WTC11 (cell line): ENCODE measurements at regions not wholly inside any gene's neighbourhood (a gene's known extent, or its start where the extent isn't known, plus 50 kb on each side); places are given as distances from the start of the nearest gene placed in this dataset.

Source experiments
- ATAC-seq: fragments of 200-7000 bp; cut with Tn5 transposase; 2 replicates; pipeline ENCODE4 v1.10.0; 2021; ENCODE audit warnings: mild to moderate bottlenecking, moderate library complexity
- CTCF ChIA-PET: fragments of 300-600 bp; sonication (Branson Sonifier 250); formaldehyde crosslinking; loops from one replicate; lab custom pipeline; 2021; ENCODE audit warnings: antibody characterized with exemption; lab: Charles Lee
- POLR2A ChIA-PET: fragments of 350-600 bp; sonication (Branson Sonifier 250); formaldehyde crosslinking; loops from one replicate; lab custom pipeline; 2021; ENCODE audit warnings: antibody characterized with exemption; lab: Charles Lee
- DNase-seq: peaks from one replicate; pipeline ENCODE4 v3.0.0; 2021; ENCODE audit warnings: low spot score
- H3K27ac Mint-ChIP-seq: 2 replicates; pipeline ENCODE4 v1.8.0; 2021; ENCODE audit warnings: mixed read lengths
- H3K27me3 Mint-ChIP-seq: 2 replicates; pipeline ENCODE4 v1.8.0; 2021; ENCODE audit warnings: low read depth, mild to moderate bottlenecking, moderate library complexity, mixed read lengths
- H3K36me3 Mint-ChIP-seq: 2 replicates; pipeline ENCODE4 v1.8.0; 2021; ENCODE audit warnings: mixed read lengths
- H3K4me1 Mint-ChIP-seq: 2 replicates; pipeline ENCODE4 v1.8.0; 2022; ENCODE audit warnings: mixed read lengths
- H3K4me3 Mint-ChIP-seq: 2 replicates; pipeline ENCODE4 v1.8.0; 2021; ENCODE audit warnings: mild to moderate bottlenecking, moderate library complexity, mixed read lengths
- H3K9me3 Mint-ChIP-seq: 2 replicates; pipeline ENCODE4 v1.8.0; 2021; ENCODE audit warnings: mixed read lengths
- CREM ChIP-seq: sonication (generic); formaldehyde crosslinking; IDR thresholded peaks from 2 replicates; pipeline ENCODE4 v1.8.1; 2022; ENCODE audit warnings: mild to moderate bottlenecking, missing genetic modification reagents, moderate library complexity
- EMX1 ChIP-seq: fragments of 250-450 bp; sonication (Bioruptor Pico); IDR thresholded peaks from 2 replicates; pipeline ENCODE4 v1.8.0; 2021; ENCODE audit warnings: mild to moderate bottlenecking
- ERG ChIP-seq: fragments of 250-450 bp; sonication (Bioruptor Pico); IDR thresholded peaks from 2 replicates; pipeline ENCODE4 v1.8.0; 2021; ENCODE audit warnings: mild to moderate bottlenecking
- FOXJ3 ChIP-seq: sonication (generic); formaldehyde crosslinking; IDR thresholded peaks from 2 replicates; pipeline ENCODE4 v1.9.0; 2021; ENCODE audit warnings: missing genetic modification reagents, mild to moderate bottlenecking, borderline replicate concordance
- FOXP1 ChIP-seq: sonication (generic); formaldehyde crosslinking; IDR thresholded peaks from 2 replicates; pipeline ENCODE4 v1.8.0; 2022; ENCODE audit warnings: missing genetic modification reagents, mild to moderate bottlenecking, moderate library complexity, borderline replicate concordance
- FOXP4 ChIP-seq: sonication (generic); formaldehyde crosslinking; IDR thresholded peaks from 2 replicates; pipeline ENCODE4 v1.8.0; 2022; ENCODE audit warnings: mild to moderate bottlenecking, missing genetic modification reagents
- NR2C2 ChIP-seq: sonication (generic); formaldehyde crosslinking; IDR thresholded peaks from 2 replicates; pipeline ENCODE4 v1.8.0; 2022; ENCODE audit warnings: mild to moderate bottlenecking, missing genetic modification reagents
- PREB ChIP-seq: sonication (generic); formaldehyde crosslinking; IDR thresholded peaks from 2 replicates; pipeline ENCODE4 v1.8.1; 2022; ENCODE audit warnings: mild to moderate bottlenecking, missing genetic modification reagents, moderate library complexity, borderline replicate concordance
- PRRX2 ChIP-seq: fragments of 250-450 bp; sonication (Bioruptor Pico); IDR thresholded peaks from 2 replicates; pipeline ENCODE4 v1.8.0; 2021; ENCODE audit warnings: mild to moderate bottlenecking
- RELA ChIP-seq: sonication (generic); formaldehyde crosslinking; IDR thresholded peaks from 2 replicates; pipeline ENCODE4 v1.8.1; 2022; ENCODE audit warnings: missing genetic modification reagents, mild to moderate bottlenecking, borderline replicate concordance
- SOX15 ChIP-seq: fragments of 250-450 bp; sonication (Bioruptor Pico); IDR thresholded peaks from 2 replicates; pipeline ENCODE4 v1.9.0; 2021; ENCODE audit warnings: mild to moderate bottlenecking
- STAT6 ChIP-seq: sonication (generic); formaldehyde crosslinking; conservative IDR thresholded peaks from 2 replicates; pipeline ENCODE4 v1.8.1; 2023; ENCODE audit warnings: mild to moderate bottlenecking, low read depth, missing genetic modification reagents, moderate library complexity
- TCF7 ChIP-seq: sonication (generic); formaldehyde crosslinking; IDR thresholded peaks from 2 replicates; pipeline ENCODE4 v1.8.0; 2022; ENCODE audit warnings: mild to moderate bottlenecking, low read depth, missing genetic modification reagents, moderate library complexity
- TEAD1 ChIP-seq: sonication (generic); formaldehyde crosslinking; IDR thresholded peaks from 2 replicates; pipeline ENCODE4 v1.8.0; 2022; ENCODE audit warnings: mild to moderate bottlenecking, missing genetic modification reagents
- USF2 ChIP-seq: sonication (generic); formaldehyde crosslinking; IDR thresholded peaks from 2 replicates; pipeline ENCODE4 v1.8.1; 2023; ENCODE audit warnings: mild to moderate bottlenecking, missing genetic modification reagents, moderate library complexity
- ZMAT4 ChIP-seq: fragments of 250-450 bp; sonication (Bioruptor Pico); IDR thresholded peaks from 2 replicates; pipeline ENCODE4 v1.9.0; 2021; ENCODE audit warnings: mild to moderate bottlenecking
- ZNF423 ChIP-seq: fragments of 250-450 bp; sonication (Bioruptor Pico); IDR thresholded peaks from 2 replicates; pipeline ENCODE4 v2.1.2; 2022; ENCODE audit warnings: mild to moderate bottlenecking, moderate library complexity
- ZNF425 ChIP-seq: fragments of 250-450 bp; sonication (Bioruptor Pico); conservative IDR thresholded peaks from 2 replicates; pipeline ENCODE4 v1.9.0; 2021; ENCODE audit warnings: mild to moderate bottlenecking
- ZNF532 ChIP-seq: fragments of 250-450 bp; sonication (Bioruptor Pico); IDR thresholded peaks from 2 replicates; pipeline ENCODE4 v1.9.0; 2021; ENCODE audit warnings: mild to moderate bottlenecking, borderline replicate concordance
- ZSCAN18 ChIP-seq: fragments of 250-450 bp; sonication (Bioruptor Pico); IDR thresholded peaks from 2 replicates; pipeline ENCODE4 v2.1.2; 2022; ENCODE audit warnings: mild to moderate bottlenecking, moderate library complexity

- TF ChIP-seq USF2: no peak
These were observed 1077.3 kb upstream of the PCDH10 start (continued) for GRCh38 chr4:132071815-132072214.

- no peaks in the 10 kb centered on the region for H3K9me3 Mint-ChIP-seq
- CTCF ChIA-PET: no interaction called here
- no peak for TF ChIP-seq SOX15 (CRISPR knock-in tag)
- TF ChIP-seq RELA (CRISPR knock-in tag): no peak
- TF ChIP-seq NR2C2 (CRISPR knock-in tag): no peak
- no peak for TF ChIP-seq ZNF532 (CRISPR knock-in tag)
- TF ChIP-seq TCF7 (CRISPR knock-in tag): no peak
- no peak for TF ChIP-seq PRRX2 (CRISPR knock-in tag)
- no peak for TF ChIP-seq ZNF425 (CRISPR knock-in tag)
- no peak for TF ChIP-seq ERG
- TF ChIP-seq ZMAT4 (CRISPR knock-in tag): no peak
- TF ChIP-seq TEAD1 (CRISPR knock-in tag): no peak
- TF ChIP-seq CREM: no peak
- no peak for TF ChIP-seq ZNF423 (CRISPR knock-in tag)
- no peak for TF ChIP-seq FOXJ3 (CRISPR knock-in tag)
- no peak for TF ChIP-seq FOXP4
- TF ChIP-seq ZSCAN18 (CRISPR knock-in tag): no peak
- TF ChIP-seq EMX1 (CRISPR knock-in tag): no peak
- no peak for TF ChIP-seq PREB
- no peak for TF ChIP-seq FOXP1 (CRISPR knock-in tag)
- no peak for TF ChIP-seq STAT6
These were observed 1072.3 kb upstream of the PCDH10 start for GRCh38 chr4:132076829-132077228.

More at GRCh38 chr4:132076829-132077228, 1072.3 kb upstream of the PCDH10 start:
- Mint-ChIP-seq H3K36me3 (no peaks in the 10 kb centered on the region), H3K4me1 (peaks cover 29% of the 10 kb centered on the region), H3K27me3 (no peaks in the 10 kb centered on the region), H3K4me3 (no peak overlapping the region), H3K27ac (no peak overlapping the region)
- ATAC-seq (no peak), DNase-seq (no peak)
- POLR2A ChIA-PET: no interaction called here
